ENCODE measurements at regions not wholly inside any gene's neighbourhood (a gene's known extent, or its start where the extent isn't known, plus 50 kb on each side); places are given as distances from the start of the nearest gene placed in this dataset.

DNA sequence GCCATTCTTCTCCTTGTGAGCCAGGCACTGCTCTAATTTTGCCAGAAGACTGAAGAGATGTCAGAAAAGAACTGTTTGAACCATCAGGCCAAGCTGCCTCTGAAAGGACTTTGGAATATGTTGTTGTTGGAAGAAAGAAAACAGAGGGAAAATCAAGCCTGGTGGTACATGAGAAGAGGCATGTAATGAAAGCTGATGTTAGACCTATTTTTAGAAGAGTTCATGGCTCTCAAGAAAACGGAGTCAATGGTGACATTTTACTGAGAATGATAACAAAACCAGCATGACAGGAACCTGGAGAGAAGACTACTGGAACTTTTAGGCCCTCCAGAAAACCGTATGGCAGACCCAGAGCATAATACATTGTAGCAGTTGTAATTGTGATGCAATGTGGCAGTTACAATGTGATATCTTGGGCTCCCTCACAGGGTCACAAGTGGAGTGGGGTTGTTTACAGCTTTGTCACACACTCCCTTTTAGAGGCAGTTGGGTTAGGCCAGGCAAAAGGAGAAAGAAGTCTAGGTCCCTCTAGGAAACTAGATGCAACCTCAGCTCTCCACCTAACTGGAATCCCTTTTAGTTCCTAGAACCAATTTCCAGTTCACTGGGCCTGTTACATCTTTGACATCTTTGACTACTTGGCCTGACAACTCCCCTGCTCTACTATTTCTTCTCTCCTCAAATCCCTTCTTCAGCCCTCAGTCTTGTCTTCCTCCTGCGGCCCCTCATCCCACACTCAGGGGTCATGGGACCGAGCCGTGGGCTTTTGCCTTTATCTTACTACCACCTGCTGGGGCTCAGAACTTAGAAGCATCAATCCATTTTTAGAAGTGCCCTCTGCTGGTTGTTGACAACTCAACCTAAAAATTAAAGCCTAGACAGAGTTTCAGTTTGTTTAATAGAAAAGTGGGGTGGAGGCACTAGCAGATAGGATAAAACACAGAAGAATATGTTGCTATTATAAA, 61.2 kb upstream of the JAK2 start:
- Histone ChIP-seq H2AFZ (ENCODE audit: low read depth, low read length) (no peak overlapping the region), H3K18ac (ENCODE audit: low read depth in 1 of 2, low read length in 2 of 2) (no peak overlapping the region), H3K4me3 (ENCODE audit: insufficient read depth in 1 of 2, low read depth in 1 of 2, low read length in 2 of 2) (no peak overlapping the region), H3K9ac (ENCODE audit: low read length) (no peak overlapping the region), H2BK12ac (ENCODE audit: low read length in 2 of 2) (no peak overlapping the region), H3K27me3 (ENCODE audit: control insufficient read depth in 1 of 2, insufficient read depth in 1 of 2, low read length in 2 of 2) (peaks cover 0 to 8% of the 10 kb centered on the region in 2 experiments), H3K4me1 (ENCODE audit: control insufficient read depth, insufficient read depth, low read depth, low read length) (no peaks in the 10 kb centered on the region), H2BK120ac (ENCODE audit: low read depth, low read length) (no peak overlapping the region), H3K4me2 (ENCODE audit: low read length, poor library complexity, severe bottlenecking) (no peak overlapping the region), H2AK5ac (ENCODE audit: low read length, severe bottlenecking) (no peak overlapping the region), H3K4ac (ENCODE audit: low read depth in 1 of 2, low read length in 2 of 2) (no peak overlapping the region), H3K79me1 (replicated peaks; ENCODE audit: low read length, poor library complexity, severe bottlenecking) (no peaks in the 10 kb centered on the region), H3K14ac (ENCODE audit: low read length in 2 of 2) (no peak overlapping the region), H3K27ac (ENCODE audit: low read length, poor library complexity, severe bottlenecking) (no peak overlapping the region), H3K23ac (ENCODE audit: low read length in 2 of 2) (no peak overlapping the region), H4K91ac (ENCODE audit: low read length) (no peak overlapping the region), H4K8ac (ENCODE audit: low read length) (no peak overlapping the region), H2BK15ac (ENCODE audit: low read depth, poor library complexity, severe bottlenecking) (no peak overlapping the region), H3K36me3 (ENCODE audit: control insufficient read depth in 1 of 2, insufficient read depth in 2 of 2, low read depth in 1 of 2, low read length in 2 of 2) (no peaks in the 10 kb centered on the region), H3K9me3 (ENCODE audit: control insufficient read depth, low read length) (no peaks in the 10 kb centered on the region), H2BK5ac (ENCODE audit: low read depth, low read length, poor library complexity, severe bottlenecking) (no peak overlapping the region)
- peak; percentile 42 for DNase-seq
- 55% methylated on average over 5 of the region's 5 CpGs for WGBS

DNA sequence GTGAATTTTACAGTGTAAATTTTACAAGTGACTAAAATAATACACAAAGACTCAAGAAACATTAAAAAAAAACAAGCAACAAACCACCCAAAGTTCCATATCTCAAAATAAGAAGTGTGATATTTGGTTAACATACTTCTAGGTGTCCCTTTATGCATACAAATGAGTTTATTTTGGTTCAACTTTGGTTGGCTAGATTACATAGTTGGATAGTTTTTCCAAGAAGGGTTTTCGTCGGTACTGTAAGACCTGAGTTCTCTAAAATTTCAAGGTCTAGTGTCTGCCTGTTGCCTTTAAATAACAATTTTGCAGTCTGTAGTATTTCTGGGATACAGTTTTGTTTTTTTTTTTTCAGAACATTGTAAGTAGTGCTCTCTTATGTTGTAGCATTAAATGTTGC, 58.8 kb upstream of the JAK2 start:
- no peaks in the 10 kb centered on the region for H3K9me3 ChIP-seq (ENCODE audit: control insufficient read depth, low read length)

DNA sequence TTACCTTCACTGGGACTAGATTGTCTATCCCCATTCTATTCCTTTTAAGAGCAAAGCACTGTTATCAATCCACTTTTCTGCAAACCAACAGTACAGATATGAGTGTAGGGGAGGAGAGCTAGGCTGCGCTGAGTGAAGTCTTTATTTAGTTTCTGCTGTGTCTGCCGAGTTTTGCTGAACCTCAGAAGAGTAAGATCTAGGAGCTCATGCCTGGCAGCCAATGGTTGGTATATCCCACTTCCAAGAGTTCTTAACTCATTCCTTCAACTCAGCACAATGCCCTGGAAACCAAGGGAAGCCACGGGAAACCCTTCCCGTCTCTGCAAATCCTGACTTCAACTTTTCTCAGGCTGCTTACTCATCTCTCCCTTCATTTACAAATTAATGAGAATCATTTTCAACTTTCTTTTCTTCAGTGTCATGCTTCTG, 58.0 kb upstream of the JAK2 start:
- Histone ChIP-seq H2AK5ac (ENCODE audit: low read length, severe bottlenecking) (no peak overlapping the region), H3K27ac (ENCODE audit: low read length, poor library complexity, severe bottlenecking) (no peak overlapping the region), H3K27me3 (ENCODE audit: control insufficient read depth in 1 of 2, insufficient read depth in 1 of 2, low read length in 2 of 2) (peaks cover 0 to 5% of the 10 kb centered on the region in 2 experiments), H3K4me2 (ENCODE audit: low read length, poor library complexity, severe bottlenecking) (no peak overlapping the region), H4K91ac (ENCODE audit: low read length) (no peak overlapping the region), H2BK12ac (ENCODE audit: low read length in 2 of 2) (no peak overlapping the region), H3K9ac (ENCODE audit: low read length) (no peak overlapping the region), H2BK5ac (ENCODE audit: low read depth, low read length, poor library complexity, severe bottlenecking) (no peak overlapping the region), H3K4ac (ENCODE audit: low read depth in 1 of 2, low read length in 2 of 2) (no peak overlapping the region), H2AFZ (ENCODE audit: low read depth, low read length) (no peak overlapping the region), H2BK15ac (ENCODE audit: low read depth, poor library complexity, severe bottlenecking) (no peak overlapping the region), H3K18ac (ENCODE audit: low read depth in 1 of 2, low read length in 2 of 2) (no peak overlapping the region), H3K23ac (ENCODE audit: low read length in 2 of 2) (no peak overlapping the region), H3K14ac (ENCODE audit: low read length in 2 of 2) (no peak overlapping the region), H3K4me1 (ENCODE audit: control insufficient read depth, insufficient read depth, low read depth, low read length) (no peaks in the 10 kb centered on the region), H3K79me1 (replicated peaks; ENCODE audit: low read length, poor library complexity, severe bottlenecking) (no peaks in the 10 kb centered on the region), H3K4me3 (ENCODE audit: insufficient read depth in 1 of 2, low read depth in 1 of 2, low read length in 2 of 2) (no peak overlapping the region), H3K36me3 (ENCODE audit: control insufficient read depth in 1 of 2, insufficient read depth in 2 of 2, low read depth in 1 of 2, low read length in 2 of 2) (no peaks in the 10 kb centered on the region), H3K9me3 (ENCODE audit: control insufficient read depth, low read length) (no peaks in the 10 kb centered on the region), H2BK120ac (ENCODE audit: low read depth, low read length) (no peak overlapping the region), H4K8ac (ENCODE audit: low read length) (no peak overlapping the region)
- WGBS: 80% methylated on average over 3 of the region's 4 CpGs
- no peak for DNase-seq

More for the DNA sequence above, 58.8 kb upstream of the JAK2 start:
- Histone ChIP-seq H3K9ac (ENCODE audit: low read length) (no peak overlapping the region), H3K4me2 (ENCODE audit: low read length, poor library complexity, severe bottlenecking) (no peak overlapping the region), H2BK120ac (ENCODE audit: low read depth, low read length) (no peak overlapping the region), H3K4ac (ENCODE audit: low read depth in 1 of 2, low read length in 2 of 2) (no peak overlapping the region), H2BK15ac (ENCODE audit: low read depth, poor library complexity, severe bottlenecking) (no peak overlapping the region), H4K91ac (ENCODE audit: low read length) (no peak overlapping the region), H2AK5ac (ENCODE audit: low read length, severe bottlenecking) (no peak overlapping the region), H4K8ac (ENCODE audit: low read length) (no peak overlapping the region), H3K27ac (ENCODE audit: low read length, poor library complexity, severe bottlenecking) (no peak overlapping the region), H2BK5ac (ENCODE audit: low read depth, low read length, poor library complexity, severe bottlenecking) (no peak overlapping the region), H3K23ac (ENCODE audit: low read length in 2 of 2) (no peak overlapping the region), H3K18ac (ENCODE audit: low read depth in 1 of 2, low read length in 2 of 2) (no peak overlapping the region), H2AFZ (ENCODE audit: low read depth, low read length) (no peak overlapping the region), H3K79me1 (replicated peaks; ENCODE audit: low read length, poor library complexity, severe bottlenecking) (no peaks in the 10 kb centered on the region), H3K27me3 (ENCODE audit: control insufficient read depth in 1 of 2, insufficient read depth in 1 of 2, low read length in 2 of 2) (peaks cover 0 to 8% of the 10 kb centered on the region in 2 experiments), H3K14ac (ENCODE audit: low read length in 2 of 2) (no peak overlapping the region), H3K36me3 (ENCODE audit: control insufficient read depth in 1 of 2, insufficient read depth in 2 of 2, low read depth in 1 of 2, low read length in 2 of 2) (no peaks in the 10 kb centered on the region), H3K4me3 (ENCODE audit: insufficient read depth in 1 of 2, low read depth in 1 of 2, low read length in 2 of 2) (no peak overlapping the region), H3K4me1 (ENCODE audit: control insufficient read depth, insufficient read depth, low read depth, low read length) (no peaks in the 10 kb centered on the region), H2BK12ac (ENCODE audit: low read length in 2 of 2) (no peak overlapping the region)
- DNase-seq: no peak
- WGBS: 100% methylated on average over 2 of the region's 2 CpGs

DNA sequence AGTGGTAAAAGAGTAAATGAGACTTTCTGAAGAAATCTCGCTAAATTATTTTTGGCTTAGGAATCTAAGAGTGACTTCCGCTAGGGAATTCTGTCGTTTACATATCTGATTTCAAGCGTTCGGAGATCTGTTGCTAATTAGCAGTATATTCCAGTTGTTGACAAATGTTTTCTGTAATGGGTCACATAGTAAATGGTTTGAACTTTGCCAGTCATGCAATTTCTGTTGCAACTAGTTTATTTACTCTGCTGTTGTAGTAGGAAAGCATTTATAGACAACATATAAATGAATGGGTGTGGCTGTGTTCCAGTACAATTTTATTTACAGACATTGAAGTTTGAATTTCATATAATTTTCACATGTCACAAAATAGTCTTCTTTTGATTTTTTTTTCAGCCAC, 57.4 kb upstream of the JAK2 start:
- H4K91ac ChIP-seq (ENCODE audit: low read length): no peak overlapping the region
- H2AFZ ChIP-seq (ENCODE audit: low read depth, low read length): no peak overlapping the region
- no peak overlapping the region for H2BK120ac ChIP-seq (ENCODE audit: low read depth, low read length)
- no peak overlapping the region for H2BK15ac ChIP-seq (ENCODE audit: low read depth, poor library complexity, severe bottlenecking)
- H3K14ac ChIP-seq (ENCODE audit: low read length in 2 of 2): no peak overlapping the region
- no peaks in the 10 kb centered on the region for H3K79me1 ChIP-seq (replicated peaks; ENCODE audit: low read length, poor library complexity, severe bottlenecking)
- H3K4me2 ChIP-seq (ENCODE audit: low read length, poor library complexity, severe bottlenecking): no peak overlapping the region
- H3K23ac ChIP-seq (ENCODE audit: low read length in 2 of 2): no peak overlapping the region
- H3K9ac ChIP-seq (ENCODE audit: low read length): no peak overlapping the region
- no peak overlapping the region for H4K8ac ChIP-seq (ENCODE audit: low read length)
- H3K18ac ChIP-seq (ENCODE audit: low read depth in 1 of 2, low read length in 2 of 2): no peak overlapping the region
- no peaks in the 10 kb centered on the region for H3K9me3 ChIP-seq (ENCODE audit: control insufficient read depth, low read length)
- peaks cover 0 to 2% of the 10 kb centered on the region in 2 experiments for H3K27me3 ChIP-seq (ENCODE audit: control insufficient read depth in 1 of 2, insufficient read depth in 1 of 2, low read length in 2 of 2)
- no peaks in the 10 kb centered on the region for H3K4me1 ChIP-seq (ENCODE audit: control insufficient read depth, insufficient read depth, low read depth, low read length)
- no peak overlapping the region for H2AK5ac ChIP-seq (ENCODE audit: low read length, severe bottlenecking)
- H3K4me3 ChIP-seq (ENCODE audit: insufficient read depth in 1 of 2, low read depth in 1 of 2, low read length in 2 of 2): no peak overlapping the region
- no peak overlapping the region for H2BK12ac ChIP-seq (ENCODE audit: low read length in 2 of 2)
- H2BK5ac ChIP-seq (ENCODE audit: low read depth, low read length, poor library complexity, severe bottlenecking): no peak overlapping the region
- no peak overlapping the region for H3K27ac ChIP-seq (ENCODE audit: low read length, poor library complexity, severe bottlenecking)
- H3K4ac ChIP-seq (ENCODE audit: low read depth in 1 of 2, low read length in 2 of 2): no peak overlapping the region
- H3K36me3 ChIP-seq (ENCODE audit: control insufficient read depth in 1 of 2, insufficient read depth in 2 of 2, low read depth in 1 of 2, low read length in 2 of 2): no peaks in the 10 kb centered on the region
- DNase-seq: no peak
- 81% methylated on average over 5 of the region's 5 CpGs for WGBS
